GM12878 (cell line): ENCODE measurements at regions not wholly inside any gene's neighbourhood (a gene's known extent, or its start where the extent isn't known, plus 50 kb on each side); places are given as distances from the start of the nearest gene placed in this dataset.

Source experiments
- ATAC-seq: fragments of 200-7000 bp; cut with Tn5 transposase; 3 replicates; pipeline ENCODE4 v1.9.1; 2020; ENCODE audit warnings: mild to moderate bottlenecking, moderate library complexity
- BruUV-seq: library from RNA; stranded (reverse); fragments of 400-500 nt; replicated peaks from 2 replicates; lab custom pipeline; 2021; lab: Mats Ljungman, UMichigan
- CTCF ChIA-PET: fragments of 300-600 bp; sonication (Branson Sonifier 250); formaldehyde crosslinking; extraction: SDS; loops from one replicate; lab custom pipeline; 2021; ENCODE audit warnings: inconsistent platforms; lab: Yijun Ruan, JAX
- POLR2A ChIA-PET: fragments of 350-600 bp; formaldehyde crosslinking; extraction: SDS; loops from one replicate; lab custom pipeline; 2021; ENCODE audit warnings: inconsistent platforms; lab: Charles Lee
- RAD21 ChIA-PET: fragments of 300-600 bp; sonication (Branson Sonifier 250); formaldehyde crosslinking; loops from one replicate; lab custom pipeline; 2023; ENCODE audit warnings: antibody characterized with exemption; ENCODE audit not compliant: unreplicated experiment; lab: Charles Lee
- SMC1A ChIA-PET: fragments of 300-600 bp; sonication (Branson Sonifier 250); formaldehyde crosslinking; loops from one replicate; lab custom pipeline; 2023; ENCODE audit not compliant: unreplicated experiment, uncharacterized antibody; lab: Charles Lee
- DNase-seq: peaks from one replicate; pipeline ENCODE4 v3.0.0-alpha.2; 2011; ENCODE audit warnings: low read depth, low spot score
- FAIRE-seq: peaks from 3 replicates; lab custom pipeline; 2011; peaks lifted over from hg19 to GRCh38; lab: Jason Lieb, UNC
- H2AFZ ChIP-seq: 2 replicates; pipeline ENCODE4 v1.6.0; 2011; ENCODE audit warnings: low read depth, low read length, control low read depth; ENCODE audit not compliant: control insufficient read depth
- H3K27ac ChIP-seq: 2 replicates; pipeline ENCODE4 v1.5.1; 2011; ENCODE audit warnings: control low read depth; ENCODE audit not compliant: control insufficient read depth, insufficient read depth
- H3K27me3 ChIP-seq, 2 experiments: replicated peaks in 1 of 2; 2 replicates each; pipeline versions ENCODE4 v1.6.0 to v1.6.1; 2011; ENCODE audit warnings: low read length in 1 of 2; ENCODE audit not compliant: control insufficient read depth in 2 of 2, insufficient read depth in 2 of 2
- H3K36me3 ChIP-seq, 2 experiments: 2 replicates each; pipeline ENCODE4 v1.5.1; 2011; ENCODE audit warnings: low read length in 1 of 2; ENCODE audit not compliant: control insufficient read depth in 2 of 2, insufficient read depth in 2 of 2
- H3K4me1 ChIP-seq: 2 replicates; pipeline ENCODE4 v1.6.1; 2011; ENCODE audit warnings: mild to moderate bottlenecking, low read length, moderate library complexity, mixed read lengths; ENCODE audit not compliant: control insufficient read depth, insufficient read depth
- H3K4me2 ChIP-seq: 2 replicates; pipeline ENCODE4 v1.6.0; 2011; ENCODE audit warnings: control low read depth; ENCODE audit not compliant: control insufficient read depth, insufficient read depth
- H3K4me3 ChIP-seq: fragments of 200-600 bp; sonication (generic); 2 replicates; pipeline ENCODE4 v1.5.1; 2016
- H3K79me2 ChIP-seq: 2 replicates; pipeline ENCODE4 v1.6.0; 2011; ENCODE audit warnings: low read length; ENCODE audit not compliant: control insufficient read depth, insufficient read depth
- H3K9ac ChIP-seq: 2 replicates; pipeline ENCODE4 v1.8.0; 2011; ENCODE audit warnings: low read length, control low read depth, mixed read lengths; ENCODE audit not compliant: control insufficient read depth, insufficient read depth
- H3K9me3 ChIP-seq: replicated peaks from 3 replicates; pipeline ENCODE4 v1.5.1; 2011; ENCODE audit warnings: mild to moderate bottlenecking, low read length; ENCODE audit not compliant: control insufficient read depth, insufficient read depth
- H4K20me1 ChIP-seq: 2 replicates; pipeline ENCODE4 v1.6.0; 2011; ENCODE audit not compliant: control insufficient read depth, insufficient read depth
- BMI1 ChIP-seq: fragments of 450-650 bp; IDR thresholded peaks from 2 replicates; pipeline ENCODE4 v1.6.1; 2016; ENCODE audit warnings: mild to moderate bottlenecking, moderate library complexity, borderline replicate concordance
- CHD2 ChIP-seq: IDR thresholded peaks from 2 replicates; pipeline ENCODE4 v1.6.1; 2011; ENCODE audit warnings: low read depth, low read length, improper control_type of control experiment, borderline replicate concordance
- E2F8 ChIP-seq: fragments of 450-650 bp; IDR thresholded peaks from 2 replicates; pipeline ENCODE4 v1.6.1; 2018; ENCODE audit warnings: mild to moderate bottlenecking, low read depth, moderate library complexity; ENCODE audit not compliant: partially characterized antibody
- HDAC6 ChIP-seq: fragments of 200-600 bp; sonication (generic); IDR thresholded peaks from one replicate; pipeline ENCODE4 v1.8.0; 2017; ENCODE audit warnings: antibody characterized with exemption; ENCODE audit not compliant: unreplicated experiment
- HSF1 ChIP-seq: fragments of 150-350 bp; IDR thresholded peaks from 2 replicates; pipeline ENCODE4 v1.6.1; 2014; ENCODE audit warnings: mild to moderate bottlenecking, low read depth, low read length
- LARP7 ChIP-seq: fragments of 450-650 bp; IDR thresholded peaks from 2 replicates; pipeline ENCODE4 v1.6.1; 2017; ENCODE audit warnings: mild to moderate bottlenecking
- MTA2 ChIP-seq: fragments of 450-650 bp; IDR thresholded peaks from 2 replicates; pipeline ENCODE4 v1.6.1; 2016; ENCODE audit warnings: low read depth, mild to moderate bottlenecking, moderate library complexity
- MYB ChIP-seq: fragments of 150-350 bp; IDR thresholded peaks from 2 replicates; pipeline ENCODE4 v1.6.1; 2014; ENCODE audit warnings: mild to moderate bottlenecking, low read depth, low read length, borderline replicate concordance
- NFYB ChIP-seq: IDR thresholded peaks from 2 replicates; pipeline ENCODE4 v1.6.1; 2011; ENCODE audit warnings: low read depth, mild to moderate bottlenecking, low read length, improper control_type of control experiment, moderate library complexity; ENCODE audit not compliant: insufficient read depth
- PAX5 ChIP-seq: IDR thresholded peaks from 2 replicates; pipeline ENCODE4 v1.6.1; 2011; ENCODE audit warnings: low read depth, low read length, borderline replicate concordance
- PKNOX1 ChIP-seq: fragments of 450-650 bp; IDR thresholded peaks from 2 replicates; pipeline ENCODE4 v1.6.1; 2016; ENCODE audit warnings: mild to moderate bottlenecking
- POLR2A ChIP-seq: IDR thresholded peaks from 2 replicates; pipeline ENCODE4 v1.6.1; 2011; ENCODE audit warnings: low read depth, mild to moderate bottlenecking, low read length
- RCOR1 ChIP-seq: conservative IDR thresholded peaks from 2 replicates; pipeline ENCODE4 v1.6.1; 2012; ENCODE audit warnings: low read depth, low read length, improper control_type of control experiment
- RUNX3 ChIP-seq: IDR thresholded peaks from 2 replicates; pipeline ENCODE4 v1.6.1; 2012; ENCODE audit warnings: low read length, inconsistent platforms
- SIN3A ChIP-seq: IDR thresholded peaks from 2 replicates; pipeline ENCODE4 v1.6.1; 2012; ENCODE audit warnings: low read depth, low read length, improper control_type of control experiment
- SMC3 ChIP-seq: IDR thresholded peaks from 2 replicates; pipeline ENCODE4 v1.6.1; 2011; ENCODE audit warnings: low read length, improper control_type of control experiment, borderline replicate concordance
- SRF ChIP-seq, 2 experiments: IDR thresholded peaks; 2 replicates each; pipeline ENCODE4 v1.6.1; 2011; ENCODE audit warnings: low read depth in 2 of 2, low read length in 2 of 2, mild to moderate bottlenecking in 1 of 2, moderate library complexity in 1 of 2
- STAT1 ChIP-seq: fragments of 450-650 bp; conservative IDR thresholded peaks from 2 replicates; pipeline ENCODE4 v1.6.1; 2014; ENCODE audit warnings: antibody characterized with exemption, mild to moderate bottlenecking
- YBX1 ChIP-seq: fragments of 450-650 bp; IDR thresholded peaks from 2 replicates; pipeline ENCODE4 v1.6.1; 2016; ENCODE audit warnings: antibody characterized with exemption
- ZNF274 ChIP-seq: IDR thresholded peaks from one replicate; pipeline ENCODE4 v1.8.0; 2011; ENCODE audit not compliant: insufficient read length, insufficient read depth
- WGBS: methylation state at CpG from one replicate; pipeline ENCODE4 v1.1.6; 2016; ENCODE audit warnings: low lambda C conversion rate; ENCODE audit not compliant: insufficient replicate concordance, insufficient coverage; ENCODE audit errors: missing lambda C conversion rate; 5-methylcytosine and 5-hydroxymethylcytosine counted together
- in situ Hi-C: fragments of 300-500 bp; cut with MboI; formaldehyde crosslinking; loops from 9 replicates; pipeline ENCODE4 v1.14.3; 2018; ENCODE audit warnings: mixed read lengths
- intact Hi-C: fragments of 100-400 bp; cut with micrococcal nuclease; formaldehyde crosslinking; loops from one replicate; pipeline ENCODE4 v1.14.2; 2022; ENCODE audit not compliant: unreplicated experiment

- CTCF ChIA-PET: no interaction called here
- H3K4me2 ChIP-seq: no peak overlapping the region
- no peaks in the 10 kb centered on the region for H4K20me1 ChIP-seq
- H3K27me3 ChIP-seq: no peaks in the 10 kb centered on the region
- DNase-seq (no peak), ATAC-seq (no peak), FAIRE-seq (no peak)
- RAD21 ChIA-PET: no interaction called here
- SMC1A ChIA-PET: no interaction called here
- H2AFZ ChIP-seq: no peak overlapping the region
- no peak overlapping the region for H3K4me3 ChIP-seq
- no TSS peak for BruUV-seq
- no peaks in the 10 kb centered on the region for H3K4me1 ChIP-seq
- WGBS: 46% methylated on average over 2 of the region's 2 CpGs
- in situ Hi-C loops (no loop called here), intact Hi-C loops (no loop called here)
- POLR2A ChIA-PET: no interaction called here
- H3K9me3 ChIP-seq: no peaks in the 10 kb centered on the region
- H3K79me2 ChIP-seq: no peaks in the 10 kb centered on the region
- TF ChIP-seq MTA2 (no peak), LARP7 (no peak), RUNX3 (no peak), NFYB (no peak), YBX1 (no peak), PKNOX1 (no peak), PAX5 (no peak), SIN3A (no peak), SRF (IDR thresholded peaks at IDR 0.05; ENCODE audit: low read depth in 2 of 2, low read length in 2 of 2) (no peak), STAT1 (no peak), E2F8 (no peak), CHD2 (no peak), BMI1 (no peak), POLR2A (no peak), MYB (no peak), HSF1 (no peak), ZNF274 (no peak), HDAC6 (no peak), RCOR1 (no peak), SMC3 (no peak)
- TF ChIP-seq, all 136 proteins: peak for 0
- H3K36me3 ChIP-seq: no peaks in the 10 kb centered on the region
- no peak overlapping the region for H3K27ac ChIP-seq
- H3K9ac ChIP-seq: no peak overlapping the region
Observed at GRCh38 chr5:33075731-33076130, 364.6 kb downstream of the NPR3 start.
